Right lobe of liver (tissue), 4 donors: ENCODE measurements at regions not wholly inside any gene's neighbourhood (a gene's known extent, or its start where the extent isn't known, plus 50 kb on each side); places are given as distances from the start of the nearest gene placed in this dataset.

Experiments
- POLR2A ChIP-seq: fragments of 450-650 bp; IDR thresholded peaks from one replicate; pipeline ENCODE4 v1.6.1; 2017; ENCODE audit warnings: antibody characterized with exemption, mild to moderate bottlenecking
- TF ChIP-seq, protein P1 (sequence below), 4 donors: fragments of 200-600 bp in 3 of 4; fragments of 450-650 bp in 1 of 4; IDR thresholded peaks; one replicate each; pipeline versions ENCODE4 v1.5.1 to v1.8.0; 2016 to 2022; ENCODE audit warnings: antibody characterized with exemption in 4 of 4, mild to moderate bottlenecking in 2 of 4
- donor health status: DM: no; HTN: no; CAD: no.
- donor health status: DM: no; HTN: no; CAD: no.
- donor health status: DM: no; HTN: yes; CAD: no.

DNA sequence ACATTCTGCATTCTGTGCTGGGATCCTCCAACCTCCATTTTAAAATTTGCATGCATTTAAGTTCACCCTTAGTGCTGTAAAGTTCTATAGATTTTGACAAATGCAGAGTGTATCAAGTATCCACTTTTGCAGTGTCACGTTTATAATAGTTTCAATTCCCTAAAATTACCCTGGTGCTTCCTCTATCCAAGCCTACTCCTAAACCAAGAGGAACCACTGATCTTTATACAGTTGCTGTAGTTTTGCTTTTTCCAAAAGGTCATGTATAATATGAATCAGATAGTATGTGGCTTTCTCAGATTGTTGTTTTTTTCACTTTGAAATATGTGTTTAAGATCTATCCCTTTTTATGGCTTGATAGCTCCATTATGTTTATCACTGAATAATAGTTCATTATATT lies 468.4 kb upstream of the CDH6 start:
- TF ChIP-seq, protein P1, sequence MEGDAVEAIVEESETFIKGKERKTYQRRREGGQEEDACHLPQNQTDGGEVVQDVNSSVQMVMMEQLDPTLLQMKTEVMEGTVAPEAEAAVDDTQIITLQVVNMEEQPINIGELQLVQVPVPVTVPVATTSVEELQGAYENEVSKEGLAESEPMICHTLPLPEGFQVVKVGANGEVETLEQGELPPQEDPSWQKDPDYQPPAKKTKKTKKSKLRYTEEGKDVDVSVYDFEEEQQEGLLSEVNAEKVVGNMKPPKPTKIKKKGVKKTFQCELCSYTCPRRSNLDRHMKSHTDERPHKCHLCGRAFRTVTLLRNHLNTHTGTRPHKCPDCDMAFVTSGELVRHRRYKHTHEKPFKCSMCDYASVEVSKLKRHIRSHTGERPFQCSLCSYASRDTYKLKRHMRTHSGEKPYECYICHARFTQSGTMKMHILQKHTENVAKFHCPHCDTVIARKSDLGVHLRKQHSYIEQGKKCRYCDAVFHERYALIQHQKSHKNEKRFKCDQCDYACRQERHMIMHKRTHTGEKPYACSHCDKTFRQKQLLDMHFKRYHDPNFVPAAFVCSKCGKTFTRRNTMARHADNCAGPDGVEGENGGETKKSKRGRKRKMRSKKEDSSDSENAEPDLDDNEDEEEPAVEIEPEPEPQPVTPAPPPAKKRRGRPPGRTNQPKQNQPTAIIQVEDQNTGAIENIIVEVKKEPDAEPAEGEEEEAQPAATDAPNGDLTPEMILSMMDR (IDR thresholded peaks at IDR 0.05) = no peak
- TF ChIP-seq POLR2A = no peak
